ENCODE measurements at regions not wholly inside any gene's neighbourhood (a gene's known extent, or its start where the extent isn't known, plus 50 kb on each side); places are given as distances from the start of the nearest gene placed in this dataset.

DNA sequence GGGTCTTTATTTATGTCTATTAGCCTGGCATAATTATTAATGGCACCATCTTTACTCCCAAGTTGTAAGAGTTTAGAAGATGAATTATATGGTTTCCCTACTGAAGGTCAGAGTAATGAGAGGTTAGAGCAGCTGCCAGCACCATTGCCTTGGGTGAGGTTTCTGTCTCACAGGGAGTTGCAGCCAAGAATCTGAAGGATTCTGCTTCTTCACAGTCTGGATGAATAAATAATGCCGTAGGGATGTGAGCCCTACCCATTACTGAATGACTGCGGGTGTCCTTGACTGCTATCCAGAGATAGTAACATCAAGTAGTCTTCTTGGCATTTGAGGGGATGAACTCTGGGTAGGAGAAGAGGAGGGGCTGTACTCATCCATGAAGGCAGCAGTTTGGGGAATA, 52.8 kb upstream of the SMIM36 start:
- no peak for DNase-seq
- intact Hi-C loops (cut with micrococcal nuclease) = no loop called here
- Mint-ChIP-seq H3K9me3 (no peaks in the 10 kb centered on the region), H3K4me1 (peaks cover 9% of the 10 kb centered on the region), H3K36me3 (ENCODE audit: low read depth) (no peaks in the 10 kb centered on the region), H3K4me3 (no peak overlapping the region), H3K27ac (no peak overlapping the region), H3K27me3 (peaks cover 8% of the 10 kb centered on the region)

- Mint-ChIP-seq H3K36me3 (ENCODE audit: low read depth) (no peaks in the 10 kb centered on the region), H3K4me3 (no peak overlapping the region), H3K4me1 (peaks cover 9% of the 10 kb centered on the region), H3K27ac (no peak overlapping the region), H3K27me3 (peaks cover 7% of the 10 kb centered on the region), H3K9me3 (no peaks in the 10 kb centered on the region)
- DNase-seq = no peak
- intact Hi-C loops (cut with micrococcal nuclease) = no loop called here
Measured at GRCh38 chr17:55563363-55563762, 52.1 kb upstream of the SMIM36 start.

GRCh38 chr17:55561973-55562495, 50.8 kb upstream of the SMIM36 start:
- H3K36me3 Mint-ChIP-seq (ENCODE audit: low read depth) = no peaks in the 10 kb centered on the region
- no peak for DNase-seq
- peaks cover 9% of the 10 kb centered on the region for H3K27me3 Mint-ChIP-seq
- peaks cover 2% of the 10 kb centered on the region for H3K4me1 Mint-ChIP-seq
- no peak overlapping the region for H3K4me3 Mint-ChIP-seq
- intact Hi-C loops (cut with micrococcal nuclease) = no loop called here
- no peaks in the 10 kb centered on the region for H3K9me3 Mint-ChIP-seq
- H3K27ac Mint-ChIP-seq = no peak overlapping the region

DNA sequence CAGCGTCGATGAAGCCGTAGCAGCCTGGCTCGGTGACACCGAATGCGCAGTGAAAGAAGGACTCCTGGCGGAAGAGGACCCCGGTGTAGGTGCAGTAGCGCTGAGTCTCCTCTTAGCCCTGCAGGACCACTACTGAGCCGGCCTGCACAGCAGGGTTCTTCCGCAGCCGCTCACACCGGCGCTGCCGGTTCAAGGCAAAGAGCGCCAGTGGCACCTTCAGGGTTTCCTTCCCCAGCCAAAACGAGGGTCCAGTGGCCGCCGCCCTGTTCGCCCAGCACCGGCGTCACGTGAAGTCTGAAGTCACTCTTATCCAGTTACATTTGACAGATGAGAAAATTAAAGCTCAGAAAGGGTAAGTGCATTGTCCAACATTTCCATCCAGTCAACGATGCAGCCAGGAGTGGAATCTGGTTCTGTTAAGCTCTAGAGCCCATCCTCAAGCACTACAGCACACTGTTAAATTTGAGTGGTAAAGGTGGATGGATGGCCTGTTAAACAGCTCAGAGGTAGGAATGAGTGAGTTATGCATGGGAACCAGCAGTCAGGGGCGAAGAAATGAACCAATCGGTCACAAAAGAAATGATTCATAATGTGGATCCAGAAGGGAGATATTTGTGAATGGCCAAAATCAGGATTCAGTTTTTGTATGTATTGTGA, 50.2 kb upstream of the SMIM36 start:
- Mint-ChIP-seq H3K4me3 (no peak overlapping the region), H3K9me3 (no peaks in the 10 kb centered on the region), H3K4me1 (no peaks in the 10 kb centered on the region), H3K27ac (no peak overlapping the region), H3K36me3 (ENCODE audit: low read depth) (no peaks in the 10 kb centered on the region), H3K27me3 (peaks cover 9% of the 10 kb centered on the region)
- intact Hi-C loops (cut with micrococcal nuclease) = no loop called here
- no peak for DNase-seq
